Osteocyte (in vitro differentiated cells): ENCODE measurements at regions not wholly inside any gene's neighbourhood (a gene's known extent, or its start where the extent isn't known, plus 50 kb on each side); places are given as distances from the start of the nearest gene placed in this dataset.

Experiments used
- DNase-seq: peaks from one replicate; pipeline ENCODE4 v3.0.0; 2021; ENCODE audit warnings: mixed read lengths; ENCODE audit not compliant: unreplicated experiment; ENCODE audit errors: extremely low spot score
- H3K27ac Mint-ChIP-seq: one replicate; pipeline ENCODE4 v1.8.0; 2021; ENCODE audit warnings: mild to moderate bottlenecking, mixed read lengths; ENCODE audit not compliant: unreplicated experiment
- H3K27me3 Mint-ChIP-seq: one replicate; pipeline ENCODE4 v1.8.0; 2021; ENCODE audit warnings: mixed read lengths; ENCODE audit not compliant: unreplicated experiment
- H3K36me3 Mint-ChIP-seq: one replicate; pipeline ENCODE4 v1.8.0; 2021; ENCODE audit warnings: mixed read lengths; ENCODE audit not compliant: unreplicated experiment
- H3K4me1 Mint-ChIP-seq: one replicate; pipeline ENCODE4 v1.8.0; 2021; ENCODE audit warnings: mixed read lengths; ENCODE audit not compliant: unreplicated experiment
- H3K4me3 Mint-ChIP-seq: one replicate; pipeline ENCODE4 v1.8.0; 2021; ENCODE audit warnings: mild to moderate bottlenecking, moderate library complexity, mixed read lengths; ENCODE audit not compliant: unreplicated experiment
- H3K9me3 Mint-ChIP-seq: one replicate; pipeline ENCODE4 v1.8.0; 2021; ENCODE audit warnings: mixed read lengths; ENCODE audit not compliant: unreplicated experiment
- CTCF ChIP-seq: fragments of 200-600 bp; sonication (generic); IDR thresholded peaks from 2 replicates; pipeline ENCODE4 v1.5.0; 2021; ENCODE audit warnings: antibody characterized with exemption, mild to moderate bottlenecking, moderate library complexity

- Mint-ChIP-seq H3K27ac (peak overlapping the region; percentile 59), H3K27me3 (no peaks in the 10 kb centered on the region), H3K36me3 (peaks cover 6% of the 10 kb centered on the region), H3K4me3 (no peak overlapping the region), H3K9me3 (peaks cover 33% of the 10 kb centered on the region), H3K4me1 (peaks cover 12% of the 10 kb centered on the region)
- TF ChIP-seq CTCF, result no peak
- no peak for DNase-seq
Observed at GRCh38 chr3:67719333-67719732, 64.9 kb upstream of the SUCLG2 start.

- no peak for TF ChIP-seq CTCF
- Mint-ChIP-seq H3K4me1 (peaks cover 12% of the 10 kb centered on the region), H3K27ac (no peak overlapping the region), H3K9me3 (peaks cover 13% of the 10 kb centered on the region), H3K4me3 (no peak overlapping the region), H3K27me3 (no peaks in the 10 kb centered on the region), H3K36me3 (peaks cover 6% of the 10 kb centered on the region)
- no peak for DNase-seq
Observed at GRCh38 chr3:67715971-67716370, 61.6 kb upstream of the SUCLG2 start.

GRCh38 chr3:67713764-67714469 lies 59.5 kb upstream of the SUCLG2 start:
- no peak overlapping the region for H3K4me3 Mint-ChIP-seq
- H3K4me1 Mint-ChIP-seq, result peaks cover 4% of the 10 kb centered on the region
- no peak overlapping the region for H3K27ac Mint-ChIP-seq
- TF ChIP-seq CTCF, result no peak
- H3K27me3 Mint-ChIP-seq, result no peaks in the 10 kb centered on the region
- H3K36me3 Mint-ChIP-seq, result no peaks in the 10 kb centered on the region
- H3K9me3 Mint-ChIP-seq, result peaks cover 5% of the 10 kb centered on the region
- no peak for DNase-seq

- no peaks in the 10 kb centered on the region for H3K27me3 Mint-ChIP-seq
- no peak overlapping the region for H3K27ac Mint-ChIP-seq
- DNase-seq, result no peak
- H3K4me1 Mint-ChIP-seq, result peaks cover 7% of the 10 kb centered on the region
- no peaks in the 10 kb centered on the region for H3K9me3 Mint-ChIP-seq
- no peak for TF ChIP-seq CTCF
- H3K36me3 Mint-ChIP-seq, result no peaks in the 10 kb centered on the region
- no peak overlapping the region for H3K4me3 Mint-ChIP-seq
Observed at GRCh38 chr3:67712259-67712658, 57.8 kb upstream of the SUCLG2 start.

GRCh38 chr3:67710396-67710795 lies 56.0 kb upstream of the SUCLG2 start:
- H3K27ac Mint-ChIP-seq, result no peak overlapping the region
- no peak overlapping the region for H3K4me3 Mint-ChIP-seq
- TF ChIP-seq CTCF, result no peak
- H3K4me1 Mint-ChIP-seq, result peaks cover 15% of the 10 kb centered on the region
- H3K9me3 Mint-ChIP-seq, result no peaks in the 10 kb centered on the region
- H3K36me3 Mint-ChIP-seq, result no peaks in the 10 kb centered on the region
- H3K27me3 Mint-ChIP-seq, result no peaks in the 10 kb centered on the region
- DNase-seq, result no peak
